Osteoblast (primary cell): ENCODE measurements at regions not wholly inside any gene's neighbourhood (a gene's known extent, or its start where the extent isn't known, plus 50 kb on each side); places are given as distances from the start of the nearest gene placed in this dataset.
"Not testable (repeated sequence)": the region's sequence is repeated elsewhere in the genome, so short reads cannot be mapped to it uniquely, and the experiment has no call there.

Experiments
- DNase-seq: peaks from one replicate; pipeline ENCODE4 v3.0.0; 2011; ENCODE audit warnings: low spot score, mixed read lengths; ENCODE audit not compliant: insufficient read length; ENCODE audit errors: missing footprints
- H2AFZ ChIP-seq: 2 replicates; pipeline ENCODE4 v1.6.0; 2011; ENCODE audit warnings: mild to moderate bottlenecking, low read length
- H3K27ac ChIP-seq: 2 replicates; pipeline ENCODE4 v1.5.1; 2011; ENCODE audit warnings: mild to moderate bottlenecking, low read depth, low read length, moderate library complexity
- H3K27me3 ChIP-seq: 2 replicates; pipeline ENCODE4 v1.6.0; 2012; ENCODE audit warnings: mild to moderate bottlenecking, control low read depth, inconsistent platforms, low read length, moderate library complexity; ENCODE audit not compliant: insufficient read depth
- H3K36me3 ChIP-seq: 2 replicates; pipeline ENCODE4 v1.5.1; 2011; ENCODE audit warnings: mild to moderate bottlenecking, low read length, control low read depth, moderate library complexity; ENCODE audit not compliant: insufficient read depth
- H3K4me1 ChIP-seq: 2 replicates; pipeline ENCODE4 v1.5.1; 2011; ENCODE audit warnings: mild to moderate bottlenecking, low read length, control low read depth, moderate library complexity; ENCODE audit not compliant: insufficient read depth
- H3K4me2 ChIP-seq: 2 replicates; pipeline ENCODE4 v1.6.0; 2011; ENCODE audit warnings: mild to moderate bottlenecking, low read length; ENCODE audit not compliant: insufficient read depth
- H3K4me3 ChIP-seq: fragments of 200-600 bp; sonication (generic); 3 replicates; pipeline ENCODE4 v1.5.1; 2012; ENCODE audit warnings: mild to moderate bottlenecking, low read length, inconsistent platforms; ENCODE audit not compliant: insufficient read depth
- H3K79me2 ChIP-seq: 2 replicates; pipeline ENCODE4 v1.6.0; 2012; ENCODE audit warnings: mild to moderate bottlenecking, low read length, control low read depth, inconsistent platforms; ENCODE audit not compliant: insufficient read depth
- H3K9me3 ChIP-seq: 2 replicates; pipeline ENCODE4 v1.5.1; 2011; ENCODE audit warnings: low read depth, low read length, control low read depth
- H4K20me1 ChIP-seq: 2 replicates; pipeline ENCODE4 v1.6.0; 2012; ENCODE audit warnings: mild to moderate bottlenecking, low read length, control low read depth; ENCODE audit not compliant: insufficient read depth
- CTCF ChIP-seq: IDR thresholded peaks from 2 replicates; pipeline ENCODE4 v1.5.1; 2011; ENCODE audit warnings: mild to moderate bottlenecking, low read depth, low read length, moderate library complexity; ENCODE audit errors: extremely low read depth

DNA sequence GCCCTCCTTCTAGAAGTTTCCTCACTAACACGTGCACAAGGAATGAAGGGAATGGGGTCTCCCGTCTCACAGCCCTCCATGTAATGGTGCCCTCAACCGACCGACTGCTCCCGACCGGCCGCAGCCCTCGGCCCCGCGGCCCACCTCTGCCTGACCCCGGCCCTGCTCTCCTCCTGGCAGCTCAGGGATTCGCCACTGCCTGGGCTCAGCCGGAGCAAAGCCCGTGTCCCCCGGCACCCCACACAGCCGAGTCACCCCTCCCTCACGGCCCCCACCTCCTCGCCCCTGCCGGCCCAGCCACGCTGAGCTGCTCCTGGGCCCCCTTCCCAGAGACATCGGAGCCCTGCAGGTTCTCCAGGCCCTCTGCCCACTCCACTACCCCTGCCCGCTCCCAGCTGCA lies 171.0 kb downstream of the TMEM121 start:
- not testable (repeated sequence) for DNase-seq, H3K36me3 ChIP-seq, H3K4me3 ChIP-seq, H3K27ac ChIP-seq, H3K4me1 ChIP-seq, H2AFZ ChIP-seq, H3K9me3 ChIP-seq, H4K20me1 ChIP-seq, H3K79me2 ChIP-seq, H3K27me3 ChIP-seq, H3K4me2 ChIP-seq

DNA sequence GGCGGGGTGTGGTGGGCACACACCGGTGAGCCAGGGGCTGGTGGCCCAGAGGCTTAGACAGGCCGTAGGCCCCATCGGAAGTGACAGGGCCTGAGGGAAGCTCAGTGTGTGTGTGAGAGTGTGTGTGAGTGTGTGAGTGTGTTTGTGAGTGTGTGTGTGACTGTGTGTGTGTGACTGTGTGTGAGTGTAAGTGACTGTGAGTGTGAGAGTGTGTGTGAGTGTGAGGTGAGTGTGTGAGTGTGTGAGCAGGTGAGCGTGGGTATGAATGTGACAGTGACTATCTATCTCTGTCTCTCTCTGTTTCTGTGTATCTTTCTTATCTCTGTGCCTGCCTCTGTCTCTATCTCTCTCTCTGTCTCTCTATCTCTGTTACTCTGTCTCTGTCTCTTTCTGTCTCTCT lies 171.6 kb downstream of the TMEM121 start:
- not testable (repeated sequence) for H3K79me2 ChIP-seq, H3K4me2 ChIP-seq, H3K36me3 ChIP-seq, H4K20me1 ChIP-seq, H3K27ac ChIP-seq, DNase-seq, H2AFZ ChIP-seq, H3K4me3 ChIP-seq, H3K27me3 ChIP-seq, H3K4me1 ChIP-seq, H3K9me3 ChIP-seq

DNA sequence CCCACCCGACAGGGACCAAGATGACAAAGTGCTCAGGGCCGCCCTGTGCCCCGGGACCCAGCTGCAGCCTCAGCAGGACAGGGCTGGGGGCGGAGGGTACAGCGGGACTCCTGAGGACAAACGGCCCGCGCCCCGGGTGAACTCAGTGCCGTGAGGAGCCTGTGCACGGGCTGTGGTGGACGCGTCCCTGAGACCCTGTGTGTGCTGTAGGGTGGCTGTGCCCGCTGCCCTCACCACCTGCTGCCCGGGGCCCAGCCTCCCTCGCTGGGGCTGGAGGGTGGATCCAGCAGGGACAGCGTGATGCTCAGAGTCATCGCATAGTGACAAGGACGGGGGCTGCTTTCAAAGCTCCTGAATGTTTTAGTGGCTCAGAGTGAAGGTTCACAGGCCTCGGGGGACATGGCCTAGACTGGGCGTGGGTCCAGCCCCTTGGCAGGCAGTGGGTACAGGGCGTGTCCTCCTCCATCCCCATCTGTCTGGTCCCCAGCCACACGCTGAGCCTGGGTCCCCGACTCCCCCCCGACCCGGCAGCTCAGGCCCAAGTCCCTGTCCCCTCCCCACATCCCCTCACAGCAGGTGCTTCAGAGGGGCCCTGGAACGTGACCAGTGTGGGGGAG lies 172.7 kb downstream of the TMEM121 start:
- not testable (repeated sequence) for H3K27me3 ChIP-seq, H4K20me1 ChIP-seq, H3K4me2 ChIP-seq, H3K79me2 ChIP-seq, H2AFZ ChIP-seq, H3K9me3 ChIP-seq, H3K36me3 ChIP-seq, H3K27ac ChIP-seq, H3K4me1 ChIP-seq, DNase-seq, H3K4me3 ChIP-seq

- H3K9me3 ChIP-seq, H2AFZ ChIP-seq, H3K79me2 ChIP-seq, H3K4me2 ChIP-seq, H3K4me3 ChIP-seq, H3K4me1 ChIP-seq, H4K20me1 ChIP-seq, DNase-seq, H3K27me3 ChIP-seq, H3K27ac ChIP-seq, H3K36me3 ChIP-seq: not testable (repeated sequence)
Measured at GRCh38 chr14:105699706-105700105, 173.3 kb downstream of the TMEM121 start.

- not testable (repeated sequence) for H3K79me2 ChIP-seq, H3K4me2 ChIP-seq, H3K27ac ChIP-seq, H2AFZ ChIP-seq, H3K9me3 ChIP-seq, H3K27me3 ChIP-seq, H3K4me3 ChIP-seq, H3K4me1 ChIP-seq, H4K20me1 ChIP-seq, H3K36me3 ChIP-seq
- peak; percentile 29 for DNase-seq
Measured at GRCh38 chr14:105700146-105700545, 173.8 kb downstream of the TMEM121 start.

DNA sequence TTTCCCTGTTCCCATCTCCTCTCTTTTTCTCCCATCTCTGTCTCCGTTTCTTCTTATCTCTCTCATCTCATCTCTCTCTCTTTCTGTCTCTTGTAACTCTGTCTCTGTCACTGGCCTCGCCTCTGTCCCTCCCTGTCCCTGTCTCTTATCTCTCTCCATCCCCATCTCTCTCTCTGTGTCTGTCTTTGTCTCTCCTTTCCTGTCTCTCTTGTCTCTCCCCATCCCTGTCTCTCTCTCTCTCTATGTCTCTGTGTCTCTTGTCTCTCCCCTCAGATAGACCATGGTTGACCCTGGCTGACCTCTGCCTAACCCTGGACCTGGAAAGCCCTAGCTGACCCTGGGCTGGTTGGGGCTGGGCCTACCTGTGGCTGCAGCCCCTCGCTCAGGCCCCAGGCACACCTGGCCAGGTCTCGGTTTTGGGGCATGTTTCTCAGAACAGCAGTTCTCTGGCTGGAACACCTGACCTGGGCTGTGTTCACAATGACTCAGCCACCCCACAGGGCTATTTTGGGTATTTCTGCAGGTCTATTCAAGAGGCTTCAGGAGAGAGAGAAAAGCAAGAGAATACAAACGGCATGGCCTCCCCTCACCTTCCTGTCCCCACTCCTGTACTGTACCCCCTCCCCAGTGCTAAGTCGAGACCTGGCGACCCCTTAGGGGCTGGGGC lies 174.4 kb downstream of the TMEM121 start:
- H3K9me3 ChIP-seq: no peaks in the 10 kb centered on the region

More for the DNA sequence above, 174.4 kb downstream of the TMEM121 start:
- no peak for TF ChIP-seq CTCF
- Histone ChIP-seq H3K27ac (no peak overlapping the region), H3K4me2 (no peak overlapping the region), H3K27me3 (no peaks in the 10 kb centered on the region), H3K36me3 (no peaks in the 10 kb centered on the region), H3K4me1 (no peaks in the 10 kb centered on the region), H2AFZ (no peak overlapping the region), H3K4me3 (no peak overlapping the region), H4K20me1 (no peaks in the 10 kb centered on the region), H3K79me2 (no peaks in the 10 kb centered on the region)
- DNase-seq: no peak
